GM12878 (cell line): ENCODE measurements at regions not wholly inside any gene's neighbourhood (a gene's known extent, or its start where the extent isn't known, plus 50 kb on each side); places are given as distances from the start of the nearest gene placed in this dataset.

Source experiments
- CEBPZ ChIP-seq: fragments of 150-350 bp; IDR thresholded peaks from 2 replicates; pipeline ENCODE4 v1.6.1; 2016; ENCODE audit warnings: low read depth, low read length
- CUX1 ChIP-seq: IDR thresholded peaks from 2 replicates; pipeline ENCODE4 v1.6.1; 2012; ENCODE audit warnings: improper control_type of control experiment, low read depth, low read length; ENCODE audit not compliant: insufficient replicate concordance
- E2F8 ChIP-seq: fragments of 450-650 bp; IDR thresholded peaks from 2 replicates; pipeline ENCODE4 v1.6.1; 2018; ENCODE audit warnings: mild to moderate bottlenecking, low read depth, moderate library complexity; ENCODE audit not compliant: partially characterized antibody
- ELK1 ChIP-seq: IDR thresholded peaks from 2 replicates; pipeline ENCODE4 v1.6.1; 2012; ENCODE audit warnings: low read depth, low read length, improper control_type of control experiment
- FOS ChIP-seq: IDR thresholded peaks from 3 replicates; pipeline ENCODE4 v1.6.1; 2011; ENCODE audit warnings: borderline replicate concordance; ENCODE audit not compliant: insufficient read length; ENCODE audit errors: extremely low read depth
- FOXK2 ChIP-seq: fragments of 450-650 bp; IDR thresholded peaks from 2 replicates; pipeline ENCODE4 v1.6.1; 2017; ENCODE audit warnings: mild to moderate bottlenecking, moderate library complexity
- MEF2B ChIP-seq: fragments of 450-650 bp; IDR thresholded peaks from 2 replicates; pipeline ENCODE4 v1.6.1; 2018; ENCODE audit warnings: mild to moderate bottlenecking, moderate library complexity; ENCODE audit not compliant: partially characterized antibody, poor library complexity, severe bottlenecking
- MXI1 ChIP-seq: fragments of 150-350 bp; IDR thresholded peaks from 2 replicates; pipeline ENCODE4 v1.6.1; 2011; ENCODE audit warnings: low read depth, mild to moderate bottlenecking, inconsistent platforms, low read length, improper control_type of control experiment
- RAD51 ChIP-seq: fragments of 450-650 bp; IDR thresholded peaks from 2 replicates; pipeline ENCODE4 v1.6.1; 2016; ENCODE audit warnings: moderate library complexity, mild to moderate bottlenecking, inconsistent platforms
- SPI1 ChIP-seq: IDR thresholded peaks from 2 replicates; pipeline ENCODE4 v1.6.1; 2011; ENCODE audit warnings: low read depth, mild to moderate bottlenecking, low read length, moderate library complexity, borderline replicate concordance; ENCODE audit not compliant: insufficient read depth
- WRNIP1 ChIP-seq: IDR thresholded peaks from 2 replicates; pipeline ENCODE4 v1.6.1; 2011; ENCODE audit warnings: low read depth, low read length, improper control_type of control experiment, borderline replicate concordance
- ZBTB33 ChIP-seq: fragments of 450-650 bp; IDR thresholded peaks from 2 replicates; pipeline ENCODE4 v1.6.1; 2017; ENCODE audit warnings: mild to moderate bottlenecking
- ZNF384 ChIP-seq: IDR thresholded peaks from 2 replicates; pipeline ENCODE4 v1.6.1; 2012; ENCODE audit warnings: low read depth, mild to moderate bottlenecking, low read length, improper control_type of control experiment, borderline replicate concordance

- no peak for TF ChIP-seq CEBPZ
- TF ChIP-seq CUX1, result no peak
- peak; percentile 83 for TF ChIP-seq SPI1
- no peak for TF ChIP-seq FOXK2
- TF ChIP-seq WRNIP1, result no peak
- no peak for TF ChIP-seq ELK1
- no peak for TF ChIP-seq MXI1
- TF ChIP-seq RAD51, result no peak
- TF ChIP-seq ZBTB33, result no peak
- no peak for TF ChIP-seq ZNF384
- TF ChIP-seq MEF2B, result peak; percentile 34
- no peak for TF ChIP-seq E2F8
- no peak for TF ChIP-seq FOS
Observed at GRCh38 chr2:234292205-234292961, 204.5 kb downstream of the ARL4C start (continued).
